ENCODE measurements at regions not wholly inside any gene's neighbourhood (a gene's known extent, or its start where the extent isn't known, plus 50 kb on each side); places are given as distances from the start of the nearest gene placed in this dataset.

- DNase-seq (ENCODE audit: low read depth in 2 of 2): no peak
Observed at GRCh38 chr6:105909106-105909505, 177.0 kb upstream of the PRDM1 start.

- DNase-seq (ENCODE audit: low read depth in 2 of 2): no peak
Observed at GRCh38 chr6:105907991-105908390, 178.1 kb upstream of the PRDM1 start.

GRCh38 chr6:105907301-105907700 is 178.8 kb upstream of the PRDM1 start:
- DNase-seq (ENCODE audit: low read depth in 2 of 2): no peak

GRCh38 chr6:105902401-105903031 is 183.6 kb upstream of the PRDM1 start:
- DNase-seq (ENCODE audit: low read depth in 2 of 2): no peak

GRCh38 chr6:105901583-105901982 is 184.6 kb upstream of the PRDM1 start:
- no peak for DNase-seq (ENCODE audit: low read depth in 2 of 2)

GRCh38 chr6:105900125-105900937 is 185.8 kb upstream of the PRDM1 start:
- peak in 1 of 2 donors; percentile 35 for DNase-seq (ENCODE audit: low read depth in 2 of 2)

GRCh38 chr6:105898286-105898685 is 187.8 kb upstream of the PRDM1 start:
- DNase-seq (ENCODE audit: low read depth in 2 of 2): peak in 1 of 2 donors; percentile 20

- DNase-seq (ENCODE audit: low read depth in 2 of 2): no peak
Observed at GRCh38 chr6:105897131-105897530, 189.0 kb upstream of the PRDM1 start.

GRCh38 chr6:105896821-105897095 is 189.4 kb upstream of the PRDM1 start:
- no peak for DNase-seq (ENCODE audit: low read depth in 2 of 2)

- no peak for DNase-seq (ENCODE audit: low read depth in 2 of 2)
Observed at GRCh38 chr6:105896052-105896820, 189.9 kb upstream of the PRDM1 start.

- DNase-seq (ENCODE audit: low read depth in 2 of 2): no peak
Observed at GRCh38 chr6:105894556-105894955, 191.6 kb upstream of the PRDM1 start.

GRCh38 chr6:105893741-105894140 is 192.4 kb upstream of the PRDM1 start:
- no peak for DNase-seq (ENCODE audit: low read depth in 2 of 2)

GRCh38 chr6:105892577-105893262 is 193.4 kb upstream of the PRDM1 start:
- DNase-seq (ENCODE audit: low read depth in 2 of 2): no peak

GRCh38 chr6:105890521-105891244 is 195.5 kb upstream of the PRDM1 start:
- DNase-seq (ENCODE audit: low read depth in 2 of 2): no peak

GRCh38 chr6:105889902-105890301 is 196.2 kb upstream of the PRDM1 start:
- DNase-seq (ENCODE audit: low read depth in 2 of 2): no peak

- DNase-seq (ENCODE audit: low read depth in 2 of 2): no peak
Observed at GRCh38 chr6:105886814-105887544, 199.2 kb upstream of the PRDM1 start.

- DNase-seq (ENCODE audit: low read depth in 2 of 2): no peak
Observed at GRCh38 chr6:105886066-105886813, 199.9 kb upstream of the PRDM1 start.

GRCh38 chr6:105884426-105884825 is 201.7 kb upstream of the PRDM1 start:
- no peak for DNase-seq (ENCODE audit: low read depth in 2 of 2)

- DNase-seq (ENCODE audit: low read depth in 2 of 2): no peak
Observed at GRCh38 chr6:105884011-105884410, 202.1 kb upstream of the PRDM1 start.

- DNase-seq (ENCODE audit: low read depth in 2 of 2): no peak
Observed at GRCh38 chr6:105882828-105883227, 203.3 kb upstream of the PRDM1 start.

Measured in stimulated activated CD4-positive, alpha-beta T cell treated with anti-CD3 and anti-CD28 coated beads, Interleukin-15, amount 100 ng/mL, for 48 hours (primary cell).